Prostate gland (tissue), 2 donors: ENCODE measurements at regions not wholly inside any gene's neighbourhood (a gene's known extent, or its start where the extent isn't known, plus 50 kb on each side); places are given as distances from the start of the nearest gene placed in this dataset.

Experiments used
- CTCF ChIP-seq, 4 experiments: fragments of 200-600 bp in 2 of 4; fragments of 450-650 bp in 2 of 4; sonication (generic) in 2 of 4; IDR thresholded peaks; 1 replicate in 3 of 4; 2 replicates in 1 of 4; pipeline ENCODE4 v1.5.1; 2016 to 2019; ENCODE audit warnings: antibody characterized with exemption in 4 of 4, mild to moderate bottlenecking in 2 of 4, moderate library complexity in 2 of 4
- POLR2A ChIP-seq: fragments of 450-650 bp; IDR thresholded peaks from one replicate; pipeline ENCODE4 v1.6.1; 2016; ENCODE audit warnings: antibody characterized with exemption, mild to moderate bottlenecking

DNA sequence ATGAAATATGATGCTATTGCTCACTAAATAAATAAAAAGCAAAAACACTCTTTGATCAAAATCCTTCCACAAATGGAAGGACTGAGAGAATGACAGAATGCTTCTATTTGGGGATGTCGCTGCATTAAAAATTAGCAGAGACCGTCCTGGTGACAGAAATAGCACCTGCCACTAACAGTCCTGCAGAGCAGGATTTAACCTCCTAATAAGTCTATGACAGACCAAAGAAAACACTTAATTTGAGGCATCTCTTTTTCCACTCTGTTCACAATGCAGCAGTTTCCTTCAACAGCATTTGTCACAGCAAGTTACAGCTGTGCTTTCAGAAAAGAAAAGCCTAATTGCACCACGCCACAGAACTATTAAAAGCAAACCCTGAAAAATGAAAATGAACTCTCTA is 140.6 kb upstream of the BEND6 start:
- TF ChIP-seq CTCF (IDR thresholded peaks at IDR 0.05) (no peak), POLR2A (no peak)
